ENCODE measurements at regions not wholly inside any gene's neighbourhood (a gene's known extent, or its start where the extent isn't known, plus 50 kb on each side); places are given as distances from the start of the nearest gene placed in this dataset.

- TF ChIP-seq MAX (CRISPR knock-in tag; IDR thresholded peaks at IDR 0.05) (no peak; the same call in none of the 2 replicates), POLR2A (conservative IDR thresholded peaks at IDR 0.05) (no peak), DEAF1 (CRISPR knock-in tag; IDR thresholded peaks at IDR 0.05) (no peak), SFPQ (IDR thresholded peaks at IDR 0.05; ENCODE audit: low read depth, low read length) (no peak), ZNF512 (tag; IDR thresholded peaks at IDR 0.05) (no peak), ZNF707 (CRISPR knock-in tag; conservative IDR thresholded peaks at IDR 0.05) (no peak)
Measured at GRCh38 chr1:234970731-234971476, 157.7 kb downstream of the TOMM20 start (continued).

Data from K562 (cell line).